HG03135 (cell line): ENCODE measurements at regions not wholly inside any gene's neighbourhood (a gene's known extent, or its start where the extent isn't known, plus 50 kb on each side); places are given as distances from the start of the nearest gene placed in this dataset.
"Not testable (repeated sequence)": the region's sequence is repeated elsewhere in the genome, so short reads cannot be mapped to it uniquely, and the experiment has no call there.

ENCODE experiments used
- ATAC-seq: cut with Tn5 transposase; IDR thresholded peaks from one replicate; pipeline ENCODE4 v1.9.1; 2021; ENCODE audit warnings: mild to moderate bottlenecking, moderate library complexity; ENCODE audit not compliant: unreplicated experiment

DNA sequence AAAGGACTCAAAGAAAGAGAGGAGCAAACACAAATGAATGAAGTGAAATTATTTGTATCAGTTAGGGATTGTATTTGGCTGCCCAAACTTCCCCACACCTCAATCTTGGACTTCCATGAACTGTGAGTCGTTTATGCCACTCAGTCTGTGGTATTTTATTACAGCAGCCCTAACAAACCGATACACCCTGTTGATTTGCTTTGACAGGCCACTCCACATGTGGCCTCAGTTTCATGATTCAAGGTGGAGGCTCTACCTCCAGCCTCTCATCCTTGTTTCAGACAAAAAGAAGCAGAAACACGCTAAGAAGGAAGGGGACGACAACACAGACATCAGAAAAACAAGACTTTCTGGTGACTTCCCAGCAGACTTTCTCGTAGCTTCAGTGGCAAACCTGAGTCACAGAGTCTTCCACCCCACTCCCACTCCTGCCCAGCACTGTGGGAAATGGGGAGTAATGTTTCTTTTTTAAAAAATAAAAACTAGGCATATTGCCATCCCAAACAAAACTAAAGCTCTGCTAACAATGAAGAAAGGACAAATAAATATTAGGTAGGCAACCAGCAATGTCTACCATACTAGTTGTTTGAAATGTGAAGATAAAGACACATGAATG lies 52.2 kb upstream of the ABCA1 start:
- ATAC-seq: no peak

DNA sequence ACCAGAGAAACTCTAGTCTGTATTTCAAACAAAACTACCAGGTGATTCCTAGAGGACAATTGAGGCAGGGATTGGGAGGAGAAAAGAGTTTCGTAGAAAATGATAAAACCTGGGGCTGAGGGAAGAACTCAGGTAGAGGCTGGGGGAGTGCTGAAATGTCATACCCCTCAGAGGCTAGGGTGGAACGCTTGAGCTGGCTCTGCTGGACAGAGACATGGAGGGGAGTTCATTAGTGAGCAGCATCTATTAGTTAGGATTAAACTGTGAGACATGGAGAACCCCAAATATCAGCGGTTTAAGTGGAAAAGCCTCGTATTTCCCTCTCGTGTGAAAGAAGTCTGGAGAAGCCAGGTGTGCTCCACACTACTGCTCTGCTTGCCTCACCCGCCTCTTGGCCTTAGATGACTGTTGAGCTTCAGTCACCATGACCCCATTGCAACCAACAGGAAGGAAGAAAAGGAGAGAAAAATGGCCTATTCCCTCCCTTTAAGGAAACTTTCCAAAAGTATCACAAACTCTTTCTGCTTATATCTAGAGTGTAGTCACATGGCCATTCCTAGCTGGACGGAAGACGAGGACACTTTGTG lies 53.7 kb upstream of the ABCA1 start:
- ATAC-seq: no peak

DNA sequence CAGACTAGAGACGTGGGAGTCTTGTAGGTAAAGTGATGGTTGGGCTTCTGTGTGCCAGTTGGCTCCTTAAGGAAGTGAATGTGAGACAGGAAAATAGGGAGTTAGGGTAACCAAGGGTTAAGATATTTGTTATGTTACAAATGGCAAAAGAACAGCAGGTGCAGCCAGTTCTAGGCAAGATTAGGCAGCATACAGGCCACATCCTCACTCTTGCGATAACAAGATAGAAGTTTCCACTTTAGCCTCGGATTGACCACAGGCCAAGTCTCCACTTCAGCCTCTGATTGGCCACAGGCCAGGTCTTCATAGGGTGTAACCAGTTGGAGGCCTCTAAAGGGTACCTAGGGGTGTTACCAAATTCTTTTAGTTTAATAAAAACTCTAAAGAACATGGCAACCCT lies 54.6 kb upstream of the ABCA1 start:
- ATAC-seq: no peak

DNA sequence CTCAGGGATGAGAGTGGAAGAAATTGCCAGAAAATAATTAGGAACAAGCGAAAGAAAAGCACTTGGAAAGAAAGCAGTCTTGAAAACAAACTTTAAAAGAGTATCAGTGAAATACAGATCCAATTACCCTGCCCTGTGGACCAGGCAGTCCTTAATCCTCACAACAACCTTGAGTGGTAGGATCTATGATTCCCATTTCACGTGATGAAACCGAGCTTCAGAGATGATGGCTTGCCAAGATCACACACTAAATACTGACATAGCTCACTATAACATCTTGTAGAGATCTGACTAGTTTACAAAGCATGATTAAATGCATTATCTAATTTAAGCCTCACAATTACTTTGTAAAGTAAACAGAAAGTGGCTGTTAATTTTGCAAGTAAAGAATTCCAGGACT lies 55.5 kb upstream of the ABCA1 start:
- ATAC-seq: no peak

DNA sequence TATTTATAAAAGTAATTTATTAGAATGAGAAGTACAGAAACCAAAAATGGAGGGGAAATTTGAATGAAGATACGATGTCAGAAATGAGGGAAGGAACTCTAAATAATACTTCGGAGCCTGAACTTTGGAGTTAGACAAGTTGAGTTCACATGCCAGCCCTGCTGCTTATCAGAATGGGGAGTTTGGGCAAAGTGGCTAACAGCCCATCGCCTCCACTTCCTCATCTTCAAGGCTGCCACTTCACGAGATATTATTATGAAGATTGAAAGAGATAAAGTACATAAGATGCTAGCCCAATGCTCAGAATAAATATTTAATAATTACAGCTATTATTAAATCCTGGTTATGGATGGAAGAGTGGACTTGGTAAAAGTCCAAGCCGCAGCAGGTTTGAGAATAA lies 56.2 kb upstream of the ABCA1 start:
- no peak for ATAC-seq

DNA sequence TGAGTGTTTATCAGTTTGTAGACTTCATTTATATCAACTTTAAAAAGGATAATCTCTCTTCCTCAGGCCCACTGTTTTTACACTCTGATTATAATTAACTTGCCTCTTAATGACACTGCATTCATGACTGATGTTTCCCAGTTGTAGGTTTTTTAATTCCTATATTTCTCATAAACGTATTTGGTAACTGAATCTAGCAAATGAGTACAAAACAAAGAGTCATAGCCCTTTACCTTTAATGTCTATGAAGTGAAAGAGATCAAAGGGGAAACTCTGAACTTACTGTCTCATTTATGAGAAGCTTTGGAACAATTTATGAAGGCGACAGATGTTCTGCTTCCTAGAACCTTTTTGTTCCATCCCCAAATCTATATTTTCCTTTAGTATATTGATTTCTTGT lies 56.6 kb upstream of the ABCA1 start:
- no peak for ATAC-seq

DNA sequence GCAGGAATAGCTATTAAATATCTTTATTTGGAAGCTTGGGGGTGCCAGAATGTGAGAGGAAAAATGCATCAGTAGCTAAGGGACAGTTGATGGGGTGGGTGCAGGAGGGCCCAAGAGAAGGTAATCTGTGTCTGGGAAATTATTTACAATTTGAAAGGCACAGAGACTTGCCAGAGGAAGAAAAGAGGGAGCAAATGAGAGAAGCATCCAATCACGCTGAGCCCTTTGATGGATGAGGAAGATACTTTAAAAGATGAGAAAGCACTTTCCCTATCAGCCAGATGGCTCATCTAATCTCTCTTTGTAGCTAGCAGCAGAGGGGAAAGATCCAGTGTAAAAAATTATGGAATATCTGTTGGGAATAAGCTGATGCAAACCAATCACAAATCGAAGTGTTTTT lies 57.0 kb upstream of the ABCA1 start:
- ATAC-seq: no peak

DNA sequence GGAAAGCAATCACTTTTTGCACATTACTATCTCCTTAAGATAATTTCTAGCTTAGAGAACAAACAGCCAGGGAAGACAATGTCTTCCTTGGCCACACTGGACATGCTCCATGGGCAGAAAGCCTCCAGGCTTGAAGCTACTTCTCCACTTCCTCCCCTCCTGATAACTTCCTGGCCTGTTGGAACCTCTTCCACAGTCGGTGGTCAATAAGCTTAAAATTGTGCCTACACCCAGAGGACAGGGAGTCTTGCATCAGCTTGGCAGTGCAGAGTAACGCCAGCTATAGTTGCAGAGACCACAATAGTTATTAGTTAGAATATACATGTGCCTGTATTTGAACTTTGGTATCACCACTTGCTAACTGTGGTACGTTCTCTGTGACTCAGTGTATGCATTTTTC lies 58.1 kb upstream of the ABCA1 start:
- no peak for ATAC-seq

DNA sequence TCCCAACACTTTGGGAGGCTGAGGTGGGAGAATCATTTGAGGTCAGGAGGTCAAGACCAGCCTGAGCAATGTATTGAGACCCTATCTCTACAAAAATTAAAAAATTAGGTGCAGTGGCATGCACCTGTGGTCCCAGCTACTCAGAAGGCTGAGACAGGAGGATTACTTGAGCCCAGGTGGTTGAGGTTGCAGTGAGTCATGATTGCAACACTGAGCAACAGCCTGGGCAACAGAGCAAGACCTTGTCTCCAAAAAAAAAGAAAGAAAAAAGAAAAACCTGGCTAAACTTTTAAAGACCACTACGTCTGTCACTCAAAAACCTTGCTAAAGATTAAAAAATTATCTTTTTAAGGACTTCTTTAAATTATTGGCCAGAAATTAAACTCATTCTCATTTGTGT lies 59.8 kb upstream of the ABCA1 start:
- no peak for ATAC-seq

DNA sequence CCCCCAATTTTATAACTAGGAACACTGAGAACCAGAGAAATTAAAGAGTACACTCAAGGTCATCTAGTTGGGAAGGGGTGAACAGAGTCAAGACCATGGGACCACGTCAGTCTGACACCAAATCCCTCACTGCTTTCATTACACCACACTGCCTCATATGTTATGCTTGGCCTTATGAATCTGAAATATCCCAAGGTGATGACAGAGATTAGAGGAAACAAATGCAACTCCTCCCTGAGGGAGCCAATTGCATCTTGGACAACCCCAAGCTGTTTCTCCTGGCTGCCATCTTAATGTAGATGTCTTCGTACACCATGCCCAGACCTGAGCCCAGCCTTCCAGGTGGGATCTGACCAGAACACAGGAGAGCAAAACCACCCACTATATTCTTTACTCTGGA lies 60.6 kb upstream of the ABCA1 start:
- no peak for ATAC-seq

DNA sequence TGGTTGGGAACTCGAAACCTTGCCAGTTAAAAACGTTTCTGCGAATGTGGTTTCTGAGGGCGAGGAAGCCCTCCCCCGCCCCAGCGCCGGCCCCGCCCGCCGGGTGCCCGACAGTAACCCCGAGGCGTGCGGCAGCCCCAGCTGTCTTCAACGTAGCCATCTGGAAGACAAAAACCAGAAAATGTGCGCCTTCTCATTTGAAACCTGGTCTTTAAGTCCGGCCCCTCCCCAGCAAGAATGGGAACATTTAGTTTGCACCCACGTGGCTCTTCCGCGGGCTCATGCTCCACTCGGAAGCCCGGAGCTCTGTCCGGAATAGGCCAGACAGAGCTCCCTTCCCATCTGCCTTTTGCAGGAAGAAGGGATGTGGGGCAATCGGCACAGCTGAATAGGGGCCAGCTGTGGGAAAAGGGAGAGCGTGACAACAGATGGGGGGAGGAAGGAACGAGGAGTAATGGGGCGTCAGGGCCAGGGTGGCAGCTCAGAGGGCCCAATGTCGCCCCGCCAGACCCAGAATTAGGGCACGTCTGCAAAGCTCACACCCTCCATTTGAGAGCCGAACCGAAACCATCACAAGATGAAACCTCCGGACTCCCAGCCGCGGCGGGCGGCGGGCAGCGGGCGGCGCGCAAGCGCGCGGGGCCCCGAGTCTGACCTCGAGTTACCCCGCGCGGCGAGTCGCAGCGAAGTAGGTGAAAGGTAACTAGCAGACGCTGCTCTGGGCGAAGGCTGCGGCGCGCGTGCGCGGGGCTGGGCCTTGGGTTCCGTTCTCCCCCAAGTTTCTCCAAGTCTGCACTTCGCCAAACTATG lies 63.4 kb upstream of the ABCA1 start:
- ATAC-seq: peak; percentile 87

DNA sequence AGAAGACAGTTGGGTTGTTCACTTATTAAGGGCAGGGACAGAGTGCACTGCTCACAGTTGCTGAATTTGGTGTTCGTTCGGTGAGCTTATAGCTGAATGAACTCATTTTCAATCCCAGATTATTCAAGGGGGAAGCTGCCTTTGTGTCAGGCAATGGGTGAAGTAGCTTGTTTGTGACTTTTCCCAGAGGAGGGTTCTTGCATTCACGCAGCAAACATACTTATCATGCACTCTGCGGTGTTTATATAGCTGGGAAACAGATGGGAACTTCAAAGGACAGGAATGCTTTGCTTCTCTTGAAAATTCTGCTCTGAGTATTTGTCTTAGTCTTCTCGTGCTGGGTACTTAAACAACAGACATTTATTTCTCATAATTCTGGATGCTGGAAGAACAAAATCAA lies 64.7 kb upstream of the ABCA1 start:
- ATAC-seq: no peak

DNA sequence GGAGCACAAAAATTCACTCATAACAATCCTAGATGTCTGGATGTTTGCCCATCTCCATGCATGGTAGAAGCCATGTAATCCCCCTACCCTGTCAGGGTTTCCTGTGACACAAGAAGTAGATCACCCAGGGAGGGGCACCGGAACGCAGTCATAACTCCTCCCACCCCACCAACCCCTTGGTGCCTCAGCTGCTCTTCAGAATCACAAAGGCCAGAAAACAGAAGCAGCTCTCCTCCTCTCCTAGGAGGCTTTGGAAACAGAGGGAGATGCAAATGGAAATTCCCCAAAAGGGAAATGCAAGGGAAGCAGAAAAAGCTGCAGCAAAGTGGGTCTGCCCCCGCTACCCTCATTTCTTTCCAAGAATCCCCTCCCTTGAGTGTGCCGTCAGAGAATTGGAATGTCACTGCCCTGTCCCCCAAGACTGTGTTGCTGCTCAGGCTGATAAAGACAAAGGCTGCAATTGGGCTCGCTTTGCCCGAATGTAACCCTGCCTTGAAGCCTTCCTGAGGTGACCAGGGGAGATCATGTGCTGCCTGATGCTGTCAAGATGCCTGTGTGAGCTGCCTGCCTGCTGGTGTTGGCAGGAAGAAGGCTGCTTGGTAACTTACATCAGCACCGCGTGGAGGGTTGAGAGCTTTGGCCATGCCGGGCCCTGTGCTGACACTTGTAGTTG lies 65.5 kb upstream of the ABCA1 start:
- no peak for ATAC-seq

DNA sequence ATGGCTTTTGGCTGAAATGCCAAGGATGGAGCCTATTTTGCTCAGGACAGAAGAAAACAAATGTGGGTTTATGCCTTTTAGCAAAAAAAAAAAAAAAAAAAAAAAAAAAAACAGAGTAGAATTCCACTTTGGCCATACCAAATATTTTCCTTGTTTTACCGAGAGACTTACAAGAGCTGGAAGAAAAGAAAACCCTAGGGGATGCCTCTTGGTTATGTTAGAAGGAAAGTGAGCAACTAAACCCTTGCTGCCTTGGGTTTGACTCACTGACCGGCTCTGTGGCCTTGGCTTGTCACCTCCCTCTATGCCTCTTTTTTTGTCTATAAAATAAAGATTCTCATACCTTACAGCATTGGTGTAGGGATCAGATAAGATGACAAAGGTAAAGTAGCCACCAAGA lies 69.6 kb upstream of the ABCA1 start:
- no peak for ATAC-seq

DNA sequence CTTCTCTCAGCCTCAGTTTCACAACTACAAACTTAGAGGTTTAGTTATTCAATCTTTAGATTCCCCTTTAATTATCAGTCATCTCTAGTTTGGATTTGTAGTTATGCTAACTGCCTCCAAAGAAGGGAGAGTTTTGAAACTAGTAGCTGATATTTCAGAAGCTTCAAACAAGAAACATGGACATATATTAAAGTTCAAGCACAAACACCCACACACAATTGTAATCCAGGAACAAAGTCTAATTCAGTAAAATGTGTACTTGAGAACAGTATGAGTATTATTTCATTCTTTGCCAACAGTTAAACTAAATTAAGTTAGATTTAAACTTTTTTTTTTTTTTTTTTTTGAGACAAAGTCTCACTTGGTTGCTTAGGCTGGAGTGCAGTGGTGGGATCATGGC lies 71.2 kb upstream of the ABCA1 start:
- ATAC-seq: no peak

DNA sequence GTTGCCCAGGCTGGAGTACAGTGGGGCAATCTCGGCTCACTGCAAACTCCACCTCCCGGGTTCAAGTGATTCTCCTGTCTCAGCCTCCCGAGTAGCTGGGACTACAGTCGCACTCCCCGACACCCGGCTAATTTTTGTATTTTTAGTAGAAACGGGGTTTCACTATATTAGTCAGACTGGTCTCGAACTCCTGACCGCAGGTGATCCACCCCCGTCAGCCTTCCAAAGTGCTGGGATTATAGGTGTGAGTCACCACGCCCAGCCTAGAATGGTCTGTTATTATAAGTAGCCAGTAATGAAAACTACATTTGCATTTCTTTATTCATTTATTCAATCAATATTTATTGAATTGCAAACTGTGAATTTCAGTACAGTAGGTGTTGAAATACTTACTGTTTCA lies 72.6 kb upstream of the ABCA1 start:
- not testable (repeated sequence) for ATAC-seq

DNA sequence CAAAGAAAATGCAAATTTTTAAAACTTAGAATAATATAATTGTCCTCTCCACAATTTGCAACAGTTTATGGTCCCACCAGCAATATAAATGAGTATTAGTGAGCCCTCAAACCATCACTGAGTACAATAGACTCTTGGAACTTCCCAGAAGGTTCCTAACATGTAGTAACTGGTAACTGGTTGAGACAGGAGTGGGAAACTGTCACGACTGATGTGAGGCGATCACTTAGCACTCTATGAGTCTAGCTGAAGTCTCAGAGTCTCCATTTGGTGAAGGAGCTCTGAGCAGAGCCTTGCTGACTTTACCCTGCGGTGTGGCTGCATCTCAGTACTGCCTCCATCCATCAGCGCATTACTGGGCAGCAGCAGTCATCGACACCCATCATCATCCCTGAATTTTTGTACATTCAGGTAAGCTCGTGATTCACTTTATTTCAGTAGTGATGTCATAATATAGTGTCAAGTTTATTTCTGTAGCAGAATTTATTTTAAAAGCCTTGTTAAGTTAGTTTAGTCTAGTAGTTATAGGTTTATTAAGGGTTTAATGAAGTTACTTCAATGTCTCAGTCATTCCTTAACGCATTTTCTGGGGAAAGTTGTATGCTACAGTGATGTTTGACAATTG lies 76.6 kb upstream of the ABCA1 start:
- no peak for ATAC-seq

DNA sequence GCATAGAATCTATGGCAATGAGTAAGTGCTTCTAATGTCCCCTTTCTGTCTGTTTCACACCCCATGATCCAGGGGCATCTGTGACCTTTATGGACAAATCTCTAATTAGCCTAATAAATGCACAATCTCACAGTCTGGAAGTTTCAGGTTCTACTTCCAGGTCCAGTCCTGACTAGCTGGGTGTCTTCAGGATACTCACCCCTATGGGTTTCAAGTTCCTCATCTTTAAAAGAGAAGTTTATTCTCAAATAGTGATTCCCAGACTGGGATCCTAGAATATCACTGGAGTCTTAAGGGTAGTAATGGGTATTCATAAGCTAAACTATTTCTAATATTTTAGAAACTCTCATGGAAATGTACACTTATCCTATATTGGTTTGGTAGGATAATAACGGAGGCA lies 77.2 kb upstream of the ABCA1 start:
- no peak for ATAC-seq

DNA sequence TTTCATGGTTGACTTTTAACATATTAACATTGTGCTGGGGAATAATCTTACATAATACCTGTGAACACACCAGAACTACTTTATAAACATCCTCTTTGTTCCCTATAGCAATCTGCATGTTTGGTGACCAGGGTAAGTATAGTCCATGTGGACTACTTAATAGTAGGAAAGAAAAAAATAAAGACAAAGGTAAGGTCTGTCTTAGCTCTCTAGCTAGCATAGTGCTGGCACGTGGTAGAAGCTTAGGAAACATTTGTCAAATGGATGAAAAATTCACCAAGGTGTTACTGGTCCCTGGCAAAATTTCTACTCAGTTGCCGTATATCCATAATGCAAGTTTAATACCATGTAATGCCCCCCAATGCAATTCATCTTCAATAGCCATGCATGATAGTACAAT lies 78.6 kb upstream of the ABCA1 start:
- ATAC-seq: no peak

DNA sequence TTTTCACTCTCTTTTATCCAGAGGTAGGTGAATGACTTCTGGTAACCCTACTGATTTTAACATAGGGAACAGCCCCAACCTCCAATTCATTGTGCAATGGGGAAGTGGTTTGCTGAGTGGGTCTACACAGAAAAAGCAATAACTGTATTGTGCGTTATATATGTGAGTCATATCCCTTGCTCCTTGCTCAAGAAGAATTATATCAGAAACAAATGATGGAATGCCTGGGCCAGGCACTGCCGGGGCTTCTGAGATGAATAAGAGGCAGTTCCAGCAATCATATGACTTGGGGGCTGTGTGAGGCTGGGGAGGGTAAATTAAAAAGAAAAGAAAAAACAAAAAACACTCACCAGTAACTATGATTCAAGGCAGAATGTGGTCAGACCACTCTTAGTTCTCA lies 79.2 kb upstream of the ABCA1 start:
- ATAC-seq: no peak

DNA sequence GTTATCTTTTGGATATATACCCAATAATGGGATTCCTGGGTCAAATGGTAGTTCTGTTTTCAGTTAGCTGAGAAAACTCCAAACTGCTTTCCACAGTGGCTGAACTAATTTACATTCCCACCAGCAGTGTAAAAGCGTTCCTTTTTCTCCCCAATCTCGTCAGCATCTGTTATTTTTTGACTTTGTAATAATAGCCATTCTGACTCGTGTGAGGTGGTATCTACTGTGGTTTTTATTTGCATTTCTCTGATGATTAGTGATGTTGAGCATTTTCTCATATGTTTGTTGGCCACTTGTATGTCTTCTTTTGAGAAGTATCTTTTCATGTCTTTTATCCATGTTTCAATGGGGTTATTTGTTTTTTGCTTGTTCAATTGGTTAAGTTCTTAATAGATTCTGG lies 82.1 kb upstream of the ABCA1 start:
- ATAC-seq: not testable (repeated sequence)
